ENCODE measurements at regions not wholly inside any gene's neighbourhood (a gene's known extent, or its start where the extent isn't known, plus 50 kb on each side); places are given as distances from the start of the nearest gene placed in this dataset.

- TF ChIP-seq PAXIP1 (CRISPR knock-in tag; conservative IDR thresholded peaks at IDR 0.05): peak; percentile 83
- TF ChIP-seq, protein P1, sequence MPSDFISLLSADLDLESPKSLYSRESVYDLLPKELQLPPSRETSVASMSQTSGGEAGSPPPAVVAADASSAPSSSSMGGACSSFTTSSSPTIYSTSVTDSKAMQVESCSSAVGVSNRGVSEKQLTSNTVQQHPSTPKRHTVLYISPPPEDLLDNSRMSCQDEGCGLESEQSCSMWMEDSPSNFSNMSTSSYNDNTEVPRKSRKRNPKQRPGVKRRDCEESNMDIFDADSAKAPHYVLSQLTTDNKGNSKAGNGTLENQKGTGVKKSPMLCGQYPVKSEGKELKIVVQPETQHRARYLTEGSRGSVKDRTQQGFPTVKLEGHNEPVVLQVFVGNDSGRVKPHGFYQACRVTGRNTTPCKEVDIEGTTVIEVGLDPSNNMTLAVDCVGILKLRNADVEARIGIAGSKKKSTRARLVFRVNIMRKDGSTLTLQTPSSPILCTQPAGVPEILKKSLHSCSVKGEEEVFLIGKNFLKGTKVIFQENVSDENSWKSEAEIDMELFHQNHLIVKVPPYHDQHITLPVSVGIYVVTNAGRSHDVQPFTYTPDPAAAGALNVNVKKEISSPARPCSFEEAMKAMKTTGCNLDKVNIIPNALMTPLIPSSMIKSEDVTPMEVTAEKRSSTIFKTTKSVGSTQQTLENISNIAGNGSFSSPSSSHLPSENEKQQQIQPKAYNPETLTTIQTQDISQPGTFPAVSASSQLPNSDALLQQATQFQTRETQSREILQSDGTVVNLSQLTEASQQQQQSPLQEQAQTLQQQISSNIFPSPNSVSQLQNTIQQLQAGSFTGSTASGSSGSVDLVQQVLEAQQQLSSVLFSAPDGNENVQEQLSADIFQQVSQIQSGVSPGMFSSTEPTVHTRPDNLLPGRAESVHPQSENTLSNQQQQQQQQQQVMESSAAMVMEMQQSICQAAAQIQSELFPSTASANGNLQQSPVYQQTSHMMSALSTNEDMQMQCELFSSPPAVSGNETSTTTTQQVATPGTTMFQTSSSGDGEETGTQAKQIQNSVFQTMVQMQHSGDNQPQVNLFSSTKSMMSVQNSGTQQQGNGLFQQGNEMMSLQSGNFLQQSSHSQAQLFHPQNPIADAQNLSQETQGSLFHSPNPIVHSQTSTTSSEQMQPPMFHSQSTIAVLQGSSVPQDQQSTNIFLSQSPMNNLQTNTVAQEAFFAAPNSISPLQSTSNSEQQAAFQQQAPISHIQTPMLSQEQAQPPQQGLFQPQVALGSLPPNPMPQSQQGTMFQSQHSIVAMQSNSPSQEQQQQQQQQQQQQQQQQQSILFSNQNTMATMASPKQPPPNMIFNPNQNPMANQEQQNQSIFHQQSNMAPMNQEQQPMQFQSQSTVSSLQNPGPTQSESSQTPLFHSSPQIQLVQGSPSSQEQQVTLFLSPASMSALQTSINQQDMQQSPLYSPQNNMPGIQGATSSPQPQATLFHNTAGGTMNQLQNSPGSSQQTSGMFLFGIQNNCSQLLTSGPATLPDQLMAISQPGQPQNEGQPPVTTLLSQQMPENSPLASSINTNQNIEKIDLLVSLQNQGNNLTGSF (CRISPR knock-in tag; IDR thresholded peaks at IDR 0.05): no peak
- no peak for TF ChIP-seq ZNF687 (CRISPR knock-in tag; IDR thresholded peaks at IDR 0.05)
- TF ChIP-seq PTBP1 (IDR thresholded peaks at IDR 0.05; ENCODE audit: low read depth, low read length, poor library complexity, severe bottlenecking): no peak
- no peak for TF ChIP-seq NFYB (CRISPR knock-in tag; IDR thresholded peaks at IDR 0.05)
- TF ChIP-seq THAP9 (CRISPR knock-in tag; IDR thresholded peaks at IDR 0.05; ENCODE audit: borderline replicate concordance): no peak
- no peak for TF ChIP-seq STAT6 (CRISPR knock-in tag; IDR thresholded peaks at IDR 0.05; ENCODE audit: borderline replicate concordance)
- TF ChIP-seq GATAD1 (CRISPR knock-in tag; IDR thresholded peaks at IDR 0.05): peak; percentile 54
Observed at GRCh38 chr20:22411627-22412450, 172.5 kb downstream of the FOXA2 start (continued).

All from HepG2 (cell line).